COR-L47 (cell line): ENCODE measurements at regions not wholly inside any gene's neighbourhood (a gene's known extent, or its start where the extent isn't known, plus 50 kb on each side); places are given as distances from the start of the nearest gene placed in this dataset.

Experiments used
- DNase-seq: peaks from one replicate; lab custom pipeline; 2025; lab: John Stamatoyannopoulos, UW

DNA sequence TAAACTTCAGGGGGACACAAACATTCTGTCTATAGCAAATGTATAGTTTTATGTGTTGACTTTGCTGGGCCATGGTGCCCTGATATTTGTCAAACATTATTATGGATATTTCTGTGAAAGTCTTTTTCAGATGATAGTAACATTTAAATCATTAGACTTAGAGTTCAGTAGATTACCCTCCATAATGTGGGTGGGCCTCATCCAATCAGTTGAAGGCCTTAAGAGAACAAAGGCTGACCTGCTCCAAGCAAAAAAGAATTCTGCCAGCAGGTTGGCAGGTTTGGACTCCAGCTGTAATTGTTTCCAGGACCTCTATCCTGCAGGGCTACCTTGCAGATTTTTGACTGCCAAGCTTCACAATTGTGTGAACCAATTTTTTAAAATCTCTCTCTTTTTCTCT, 1250.9 kb downstream of the ROBO1 start:
- no peak for DNase-seq

DNA sequence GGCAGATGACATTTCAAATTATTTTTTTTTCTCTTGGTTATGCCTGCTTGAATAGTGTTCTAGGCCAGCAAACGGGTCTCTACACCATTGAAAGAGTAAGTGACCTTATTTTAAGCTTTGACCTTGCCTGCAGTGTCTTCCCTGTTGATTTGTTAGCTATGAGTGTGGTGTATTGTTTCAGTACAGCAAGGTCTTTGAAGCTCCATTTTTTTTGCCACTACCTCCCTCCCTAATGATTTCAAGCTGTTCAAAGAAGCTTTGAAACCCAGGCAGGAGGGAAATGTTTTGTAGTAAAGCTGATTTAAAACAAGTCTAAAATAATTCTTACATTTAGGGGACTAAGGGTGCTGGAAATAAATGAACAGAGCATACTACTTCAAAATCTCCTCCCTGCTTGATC, 1249.8 kb downstream of the ROBO1 start:
- no peak for DNase-seq

DNA sequence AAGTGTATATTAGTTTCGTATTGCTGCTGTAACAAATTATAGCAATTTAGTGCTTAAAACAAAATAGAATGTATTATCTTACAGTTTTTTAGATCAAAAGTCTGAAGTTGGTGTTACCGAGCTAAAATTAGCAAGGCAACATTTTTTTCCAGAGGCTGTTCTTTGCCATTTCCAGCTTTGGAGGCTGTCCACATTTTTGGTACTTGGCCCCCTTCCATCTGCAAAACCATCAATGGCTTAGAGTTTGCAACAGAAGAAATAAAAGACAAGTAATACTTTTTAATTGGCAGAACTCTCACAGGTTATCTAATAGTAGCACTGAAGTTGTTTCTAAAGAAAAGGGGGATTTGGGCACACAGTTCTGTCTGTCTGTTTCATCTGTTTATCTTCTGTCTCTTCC, 1248.5 kb downstream of the ROBO1 start:
- DNase-seq = no peak

DNA sequence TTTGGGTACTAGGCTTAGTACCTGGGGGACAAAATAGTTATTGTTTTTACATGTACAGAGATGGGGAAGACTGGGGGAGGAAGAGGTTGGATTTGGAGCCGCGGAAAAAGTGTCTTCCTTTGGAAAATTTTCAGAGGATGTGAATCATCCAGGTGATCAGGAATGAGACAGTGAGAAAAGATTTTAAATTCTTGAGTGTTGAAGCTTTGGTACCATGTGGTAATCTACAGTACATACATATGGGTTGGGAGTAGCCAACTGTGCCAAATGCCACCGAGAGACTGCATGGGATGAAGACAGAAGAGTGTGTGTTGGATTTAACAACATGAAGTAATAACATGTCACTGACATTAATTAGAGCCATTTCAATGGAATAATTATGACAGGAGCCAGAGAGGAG, 1238.2 kb downstream of the ROBO1 start:
- no peak for DNase-seq

DNA sequence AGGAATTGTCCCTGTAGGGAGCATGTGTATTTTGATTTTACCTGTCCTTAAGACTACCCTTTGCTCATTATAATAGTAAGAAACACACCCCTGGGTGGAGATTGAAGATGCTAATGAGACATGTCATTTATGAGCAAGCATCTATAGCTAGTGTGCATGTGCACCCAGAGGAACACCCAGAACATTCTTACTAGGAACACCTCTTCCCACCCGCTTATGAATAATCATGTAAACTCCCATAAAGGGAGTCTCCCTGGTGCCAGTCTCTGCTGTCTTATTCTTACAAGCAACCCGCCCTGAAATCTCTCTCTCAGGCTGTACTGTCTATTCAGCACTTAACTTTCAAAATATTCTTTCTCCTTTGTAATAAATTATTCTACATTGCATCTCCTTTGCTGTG, 1227.3 kb downstream of the ROBO1 start:
- DNase-seq = no peak

DNA sequence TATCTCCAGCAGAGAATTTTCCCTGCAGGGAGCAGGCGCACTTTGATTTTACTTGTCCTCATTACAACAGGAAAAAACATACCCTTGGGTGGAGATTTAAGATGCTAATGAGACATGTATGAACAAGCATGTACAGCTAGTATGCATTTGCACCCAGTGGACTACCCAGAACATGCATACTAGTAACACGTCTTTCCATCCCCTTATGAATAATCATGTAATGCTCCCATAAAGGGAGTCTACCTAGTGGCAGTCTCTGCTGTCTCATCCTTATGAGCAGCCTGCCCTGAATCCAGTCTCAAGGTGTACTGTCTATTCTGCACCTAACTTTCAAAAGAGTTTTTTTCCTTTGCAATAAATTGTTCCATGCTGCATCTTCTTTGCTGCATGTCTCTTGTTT, 1222.0 kb downstream of the ROBO1 start:
- DNase-seq = no peak
